ENCODE measurements at regions not wholly inside any gene's neighbourhood (a gene's known extent, or its start where the extent isn't known, plus 50 kb on each side); places are given as distances from the start of the nearest gene placed in this dataset.

DNA sequence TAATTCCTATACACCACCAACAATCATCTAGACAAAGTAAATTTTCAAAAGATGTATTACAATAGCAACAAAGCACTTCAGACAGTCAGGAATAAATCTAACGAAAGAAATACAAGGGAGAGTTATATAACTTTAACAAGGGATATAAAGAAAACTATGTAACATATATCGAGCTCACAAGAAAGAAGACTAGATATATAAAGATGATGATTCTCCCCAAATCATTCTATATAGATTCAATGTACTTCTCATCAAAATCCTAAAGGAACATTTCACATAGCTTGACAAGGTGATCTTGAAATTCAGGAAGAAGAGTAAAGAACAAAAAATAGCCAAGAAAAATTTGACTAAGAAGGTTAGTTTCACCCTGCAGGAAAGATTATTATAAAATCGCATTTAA is 179.4 kb downstream of the SP3 start:
- TF ChIP-seq, protein P1, sequence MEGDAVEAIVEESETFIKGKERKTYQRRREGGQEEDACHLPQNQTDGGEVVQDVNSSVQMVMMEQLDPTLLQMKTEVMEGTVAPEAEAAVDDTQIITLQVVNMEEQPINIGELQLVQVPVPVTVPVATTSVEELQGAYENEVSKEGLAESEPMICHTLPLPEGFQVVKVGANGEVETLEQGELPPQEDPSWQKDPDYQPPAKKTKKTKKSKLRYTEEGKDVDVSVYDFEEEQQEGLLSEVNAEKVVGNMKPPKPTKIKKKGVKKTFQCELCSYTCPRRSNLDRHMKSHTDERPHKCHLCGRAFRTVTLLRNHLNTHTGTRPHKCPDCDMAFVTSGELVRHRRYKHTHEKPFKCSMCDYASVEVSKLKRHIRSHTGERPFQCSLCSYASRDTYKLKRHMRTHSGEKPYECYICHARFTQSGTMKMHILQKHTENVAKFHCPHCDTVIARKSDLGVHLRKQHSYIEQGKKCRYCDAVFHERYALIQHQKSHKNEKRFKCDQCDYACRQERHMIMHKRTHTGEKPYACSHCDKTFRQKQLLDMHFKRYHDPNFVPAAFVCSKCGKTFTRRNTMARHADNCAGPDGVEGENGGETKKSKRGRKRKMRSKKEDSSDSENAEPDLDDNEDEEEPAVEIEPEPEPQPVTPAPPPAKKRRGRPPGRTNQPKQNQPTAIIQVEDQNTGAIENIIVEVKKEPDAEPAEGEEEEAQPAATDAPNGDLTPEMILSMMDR (IDR thresholded peaks at IDR 0.05) = no peak
- no peak for TF ChIP-seq POLR2A (IDR thresholded peaks at IDR 0.05)

Measured in right lobe of liver (tissue), 4 donors.